Esophagus squamous epithelium (tissue), 4 donors: ENCODE measurements at regions not wholly inside any gene's neighbourhood (a gene's known extent, or its start where the extent isn't known, plus 50 kb on each side); places are given as distances from the start of the nearest gene placed in this dataset.

Experiments
- CTCF ChIP-seq, 6 experiments: fragments of 450-650 bp in 4 of 6; fragments of 200-600 bp in 2 of 6; sonication (generic) in 2 of 6; IDR thresholded peaks; one replicate each; pipeline ENCODE4 v1.5.1; 2016 to 2019; ENCODE audit warnings: antibody characterized with exemption in 6 of 6, mild to moderate bottlenecking in 4 of 6, moderate library complexity in 4 of 6
- POLR2A ChIP-seq, 4 donors: fragments of 450-650 bp; IDR thresholded peaks; one replicate each; pipeline ENCODE4 v1.6.1; 2017; ENCODE audit warnings: antibody characterized with exemption in 4 of 4, mild to moderate bottlenecking in 4 of 4, moderate library complexity in 3 of 4

GRCh38 chr6:120615238-120615637 lies 719.0 kb downstream of the TBC1D32 start:
- TF ChIP-seq CTCF (IDR thresholded peaks at IDR 0.05) = no peak
- no peak for TF ChIP-seq POLR2A (IDR thresholded peaks at IDR 0.05)
